NCI-H526 treated with DMSO at 0.1 percent for 48 hours (cell line): ENCODE measurements at regions not wholly inside any gene's neighbourhood (a gene's known extent, or its start where the extent isn't known, plus 50 kb on each side); places are given as distances from the start of the nearest gene placed in this dataset.

ENCODE experiments used
- DNase-seq: peaks from one replicate; lab custom pipeline; 2025; lab: John Stamatoyannopoulos, UW

DNA sequence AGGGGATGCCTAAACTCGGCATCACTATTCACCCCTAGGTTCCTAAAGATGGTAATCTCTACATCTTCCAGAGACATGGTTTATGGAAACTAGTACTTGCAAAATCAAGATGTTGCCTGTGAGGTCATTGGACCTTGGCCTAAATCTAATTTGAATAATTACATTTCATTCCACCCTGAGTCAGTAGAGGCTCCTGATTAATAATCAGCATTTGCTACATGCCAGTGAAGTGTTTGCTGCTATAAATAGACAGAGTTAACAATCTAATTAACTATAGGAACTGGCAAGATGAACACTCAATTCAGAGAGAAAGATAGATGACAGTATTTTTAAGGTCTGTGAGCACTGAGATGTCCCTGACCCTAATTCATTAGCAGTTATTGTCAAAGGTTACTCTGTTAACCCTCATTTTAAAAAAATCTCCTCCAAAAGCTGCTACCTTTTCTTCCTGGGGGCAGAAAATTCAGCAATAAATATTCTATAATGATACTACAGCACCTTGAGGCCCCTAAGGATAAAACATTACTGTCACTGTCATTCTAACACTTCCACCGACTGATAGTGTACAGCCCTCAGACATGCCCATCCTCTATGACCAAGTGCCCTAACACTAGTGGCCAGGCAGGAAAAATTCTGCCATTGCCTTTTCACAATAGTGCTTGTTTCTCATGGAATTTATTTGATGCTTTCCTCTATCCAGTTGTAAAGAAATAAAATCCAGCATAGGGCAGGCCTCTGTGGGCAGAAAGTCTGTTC lies 65.7 kb upstream of the CCDC196 start:
- no peak for DNase-seq

- DNase-seq, result no peak
Measured at GRCh38 chr14:66421990-66422946, 63.9 kb upstream of the CCDC196 start.

DNA sequence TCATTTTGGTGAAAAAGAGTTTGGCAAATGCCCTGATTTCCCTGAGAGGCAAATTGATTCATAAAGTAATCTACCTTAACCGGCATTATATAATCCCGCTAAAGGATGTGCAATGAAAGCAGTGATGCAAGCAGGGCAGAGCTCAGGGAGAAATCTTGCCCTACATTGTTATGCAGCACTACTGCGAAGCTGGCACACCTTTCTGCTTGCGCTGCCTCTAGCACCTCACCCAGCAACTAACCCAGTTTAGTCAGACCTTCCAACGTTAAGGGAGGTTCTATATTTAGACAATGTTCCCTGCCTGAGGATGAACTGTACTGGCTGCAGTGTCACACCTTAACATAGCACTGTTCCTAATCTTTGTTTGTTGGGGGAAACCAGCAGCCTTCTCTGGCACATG lies 60.8 kb upstream of the CCDC196 start:
- DNase-seq, result no peak

- DNase-seq, result no peak
Measured at GRCh38 chr14:66426451-66426850, 59.7 kb upstream of the CCDC196 start.

- no peak for DNase-seq
Measured at GRCh38 chr14:66432334-66432733, 53.8 kb upstream of the CCDC196 start.

DNA sequence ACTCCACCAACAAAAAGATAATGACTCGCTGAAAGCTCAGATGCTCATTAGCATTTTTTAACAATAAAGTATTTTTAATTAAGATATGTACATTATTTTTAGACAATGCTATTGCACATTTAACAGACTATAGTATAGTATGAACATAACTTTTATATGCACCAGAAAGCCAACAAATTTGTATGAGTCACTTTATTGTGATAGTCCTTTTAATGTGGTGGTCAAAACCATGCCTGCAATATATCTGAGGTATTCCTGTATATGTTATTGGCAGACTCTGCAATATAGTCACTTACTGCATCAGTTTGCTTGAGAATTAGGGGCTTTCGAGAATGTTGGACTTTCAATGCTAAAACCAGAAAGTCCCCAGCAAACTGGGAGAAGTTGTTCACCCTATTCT lies 51.7 kb upstream of the CCDC196 start:
- DNase-seq, result no peak

- DNase-seq, result no peak
Measured at GRCh38 chr14:66435683-66436082, 50.5 kb upstream of the CCDC196 start.
